Ovary (tissue), 3 donors: ENCODE measurements at regions not wholly inside any gene's neighbourhood (a gene's known extent, or its start where the extent isn't known, plus 50 kb on each side); places are given as distances from the start of the nearest gene placed in this dataset.

Experiments used
- EP300 ChIP-seq: sonication (generic); formaldehyde crosslinking; IDR thresholded peaks from one replicate; pipeline ENCODE4 v1.6.1; 2017; ENCODE audit warnings: antibody characterized with exemption
- POLR2A ChIP-seq: fragments of 450-650 bp; IDR thresholded peaks from one replicate; pipeline ENCODE4 v1.6.1; 2017; ENCODE audit warnings: antibody characterized with exemption, mild to moderate bottlenecking, moderate library complexity
- TF ChIP-seq, protein P1 (sequence below), 3 donors: fragments of 450-650 bp in 2 of 3; fragments of 200-600 bp in 1 of 3; IDR thresholded peaks; one replicate each; pipeline versions ENCODE4 v1.5.1 to v1.8.0; 2016 to 2022; ENCODE audit warnings: antibody characterized with exemption in 3 of 3, mild to moderate bottlenecking in 1 of 3
- donor health status: DM: no; HTN: no; CAD: no.

DNA sequence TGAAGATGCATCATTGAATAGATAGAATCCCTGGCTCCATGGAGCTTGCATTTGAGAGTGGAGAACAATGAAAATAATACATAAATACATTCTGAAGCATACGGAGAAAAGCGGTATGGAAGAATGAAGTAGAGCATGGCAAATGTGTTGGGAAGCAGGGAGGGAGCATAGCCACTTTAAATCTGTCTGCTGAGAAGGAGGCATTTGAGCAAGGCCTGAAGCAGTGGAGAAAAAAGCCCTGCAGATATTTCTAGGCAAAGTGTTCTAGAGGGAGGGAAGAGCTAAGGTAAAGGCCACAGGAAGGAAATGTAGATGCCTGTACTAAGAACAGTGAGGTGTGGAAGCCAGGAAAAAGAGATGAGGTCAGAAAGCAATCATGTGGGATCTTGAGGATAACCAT lies 484.8 kb downstream of the CNTN3 start:
- no peak for TF ChIP-seq POLR2A
- TF ChIP-seq, protein P1, sequence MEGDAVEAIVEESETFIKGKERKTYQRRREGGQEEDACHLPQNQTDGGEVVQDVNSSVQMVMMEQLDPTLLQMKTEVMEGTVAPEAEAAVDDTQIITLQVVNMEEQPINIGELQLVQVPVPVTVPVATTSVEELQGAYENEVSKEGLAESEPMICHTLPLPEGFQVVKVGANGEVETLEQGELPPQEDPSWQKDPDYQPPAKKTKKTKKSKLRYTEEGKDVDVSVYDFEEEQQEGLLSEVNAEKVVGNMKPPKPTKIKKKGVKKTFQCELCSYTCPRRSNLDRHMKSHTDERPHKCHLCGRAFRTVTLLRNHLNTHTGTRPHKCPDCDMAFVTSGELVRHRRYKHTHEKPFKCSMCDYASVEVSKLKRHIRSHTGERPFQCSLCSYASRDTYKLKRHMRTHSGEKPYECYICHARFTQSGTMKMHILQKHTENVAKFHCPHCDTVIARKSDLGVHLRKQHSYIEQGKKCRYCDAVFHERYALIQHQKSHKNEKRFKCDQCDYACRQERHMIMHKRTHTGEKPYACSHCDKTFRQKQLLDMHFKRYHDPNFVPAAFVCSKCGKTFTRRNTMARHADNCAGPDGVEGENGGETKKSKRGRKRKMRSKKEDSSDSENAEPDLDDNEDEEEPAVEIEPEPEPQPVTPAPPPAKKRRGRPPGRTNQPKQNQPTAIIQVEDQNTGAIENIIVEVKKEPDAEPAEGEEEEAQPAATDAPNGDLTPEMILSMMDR (IDR thresholded peaks at IDR 0.05), result no peak
- TF ChIP-seq EP300, result no peak
